HG03457 (cell line): ENCODE measurements at regions not wholly inside any gene's neighbourhood (a gene's known extent, or its start where the extent isn't known, plus 50 kb on each side); places are given as distances from the start of the nearest gene placed in this dataset.

Source experiments
- ATAC-seq: cut with Tn5 transposase; IDR thresholded peaks from one replicate; pipeline ENCODE4 v1.9.1; 2021; ENCODE audit warnings: moderate number of reproducible peaks; ENCODE audit not compliant: unreplicated experiment

GRCh38 chr9:82600536-82601292 lies 462.2 kb downstream of the RASEF start:
- ATAC-seq, result no peak

GRCh38 chr9:82601293-82601771 lies 461.6 kb downstream of the RASEF start:
- ATAC-seq, result no peak

GRCh38 chr9:82604947-82605656 lies 457.8 kb downstream of the RASEF start:
- no peak for ATAC-seq

- no peak for ATAC-seq
These were observed 457.3 kb downstream of the RASEF start for GRCh38 chr9:82605657-82606031.

GRCh38 chr9:82606071-82606470 lies 456.9 kb downstream of the RASEF start:
- no peak for ATAC-seq

- no peak for ATAC-seq
These were observed 456.2 kb downstream of the RASEF start for GRCh38 chr9:82606492-82607382.

- no peak for ATAC-seq
These were observed 454.5 kb downstream of the RASEF start for GRCh38 chr9:82608487-82608886.

GRCh38 chr9:82612942-82613341 lies 450.0 kb downstream of the RASEF start:
- ATAC-seq, result no peak

GRCh38 chr9:82613498-82613897 lies 449.4 kb downstream of the RASEF start:
- no peak for ATAC-seq

GRCh38 chr9:82616545-82616944 lies 446.4 kb downstream of the RASEF start:
- no peak for ATAC-seq

GRCh38 chr9:82621447-82621846 lies 441.5 kb downstream of the RASEF start:
- no peak for ATAC-seq

- no peak for ATAC-seq
These were observed 425.6 kb downstream of the RASEF start for GRCh38 chr9:82637368-82637767.

GRCh38 chr9:82645600-82645999 lies 417.3 kb downstream of the RASEF start:
- ATAC-seq, result no peak

GRCh38 chr9:82650368-82650767 lies 412.6 kb downstream of the RASEF start:
- ATAC-seq, result no peak

GRCh38 chr9:82651474-82651873 lies 411.5 kb downstream of the RASEF start:
- no peak for ATAC-seq

- no peak for ATAC-seq
These were observed 397.6 kb downstream of the RASEF start for GRCh38 chr9:82665324-82665723.

GRCh38 chr9:82668689-82669199 lies 394.2 kb downstream of the RASEF start:
- ATAC-seq, result no peak

- ATAC-seq, result no peak
These were observed 392.9 kb downstream of the RASEF start for GRCh38 chr9:82670000-82670399.

GRCh38 chr9:82670726-82671125 lies 392.2 kb downstream of the RASEF start:
- ATAC-seq, result no peak

- ATAC-seq, result no peak
These were observed 389.7 kb downstream of the RASEF start for GRCh38 chr9:82673201-82673600.

- no peak for ATAC-seq
These were observed 389.0 kb downstream of the RASEF start for GRCh38 chr9:82673919-82674318.
